ENCODE measurements at regions not wholly inside any gene's neighbourhood (a gene's known extent, or its start where the extent isn't known, plus 50 kb on each side); places are given as distances from the start of the nearest gene placed in this dataset.

- TF ChIP-seq ZFX (IDR thresholded peaks at IDR 0.05): no peak
- no peak for TF ChIP-seq CTCF (conservative IDR thresholded peaks at IDR 0.05)
These were observed 126.4 kb upstream of the CDH4 start for GRCh38 chr20:61125546-61126180.
